A673 (cell line): ENCODE measurements at regions not wholly inside any gene's neighbourhood (a gene's known extent, or its start where the extent isn't known, plus 50 kb on each side); places are given as distances from the start of the nearest gene placed in this dataset.

Experiments used
- BruUV-seq: library from RNA; stranded (reverse); fragments of 400-500 nt; replicated peaks from 2 replicates; lab custom pipeline; 2021; lab: Mats Ljungman, UMichigan
- CTCF ChIA-PET: fragments of 300-600 bp; sonication (Branson Sonifier 250); formaldehyde crosslinking; loops from one replicate; lab custom pipeline; 2022; ENCODE audit warnings: antibody characterized with exemption; lab: Charles Lee
- POLR2A ChIA-PET: fragments of 300-600 bp; sonication (Branson Sonifier 250); formaldehyde crosslinking; loops from one replicate; lab custom pipeline; 2022; ENCODE audit warnings: antibody characterized with exemption; ENCODE audit not compliant: low non-redundant PET; lab: Charles Lee
- DNase-seq: peaks from one replicate; pipeline ENCODE4 v3.0.0-alpha.2; 2015; ENCODE audit warnings: low spot score
- H3K27ac ChIP-seq: fragments of 200-600 bp; sonication (generic); 2 replicates; pipeline ENCODE4 v1.5.1; 2016; ENCODE audit warnings: mixed run types, low read depth, mild to moderate bottlenecking, mixed read lengths, antibody characterized with exemption, low read length; ENCODE audit not compliant: poor library complexity, severe bottlenecking
- H3K27me3 ChIP-seq: fragments of 200-600 bp; sonication (generic); replicated peaks from 2 replicates; pipeline ENCODE4 v1.6.1; 2017; ENCODE audit warnings: mixed run types, low read depth, mild to moderate bottlenecking, mixed read lengths, antibody characterized with exemption, low read length; ENCODE audit not compliant: insufficient read depth, poor library complexity
- H3K36me3 ChIP-seq: fragments of 200-600 bp; sonication (generic); 2 replicates; pipeline ENCODE4 v1.6.1; 2016; ENCODE audit warnings: mixed run types, mild to moderate bottlenecking, mixed read lengths, antibody characterized with exemption, low read length; ENCODE audit not compliant: insufficient read depth, poor library complexity, severe bottlenecking
- H3K4me1 ChIP-seq: fragments of 200-600 bp; sonication (generic); 2 replicates; pipeline ENCODE4 v1.6.1; 2017; ENCODE audit warnings: mixed run types, mild to moderate bottlenecking, mixed read lengths, antibody characterized with exemption, low read length; ENCODE audit not compliant: insufficient read depth, poor library complexity, severe bottlenecking
- H3K4me3 ChIP-seq: fragments of 200-600 bp; sonication (generic); 2 replicates; pipeline ENCODE4 v1.5.1; 2016; ENCODE audit warnings: low read depth, mixed run types, mild to moderate bottlenecking, mixed read lengths, low read length; ENCODE audit not compliant: poor library complexity, severe bottlenecking
- H3K9me3 ChIP-seq: fragments of 200-600 bp; sonication (generic); 2 replicates; pipeline ENCODE4 v1.6.1; 2016; ENCODE audit warnings: mixed run types, low read depth, mild to moderate bottlenecking, mixed read lengths, antibody characterized with exemption, low read length; ENCODE audit not compliant: poor library complexity, severe bottlenecking
- EZH2 ChIP-seq: fragments of 200-600 bp; sonication (generic); IDR thresholded peaks from 2 replicates; pipeline ENCODE4 v1.6.1; 2017; ENCODE audit warnings: borderline replicate concordance, low read depth, mild to moderate bottlenecking, mixed read lengths, antibody characterized with exemption, low read length; ENCODE audit not compliant: poor library complexity, severe bottlenecking
- intact Hi-C: fragments of 100-400 bp; cut with micrococcal nuclease; formaldehyde crosslinking; loops from one replicate; pipeline ENCODE4 v1.10.0; 2022; ENCODE audit not compliant: unreplicated experiment
- TF ChIP-seq, protein P1 (sequence below): fragments of 300-800, 200-600 bp; sonication (generic); conservative IDR thresholded peaks from 2 replicates; pipeline ENCODE4 v1.5.1; 2017; ENCODE audit warnings: low read depth, mild to moderate bottlenecking, antibody characterized with exemption, low read length, moderate library complexity, mixed read lengths

GRCh38 chr5:3400659-3401058 lies 195.0 kb upstream of the IRX1 start:
- no peaks in the 10 kb centered on the region for H3K36me3 ChIP-seq
- no peak overlapping the region for H3K27ac ChIP-seq
- H3K4me1 ChIP-seq = no peaks in the 10 kb centered on the region
- no peak overlapping the region for H3K4me3 ChIP-seq
- H3K27me3 ChIP-seq = no peaks in the 10 kb centered on the region
- POLR2A ChIA-PET = no interaction called here
- no peak for TF ChIP-seq EZH2
- TF ChIP-seq, protein P1, sequence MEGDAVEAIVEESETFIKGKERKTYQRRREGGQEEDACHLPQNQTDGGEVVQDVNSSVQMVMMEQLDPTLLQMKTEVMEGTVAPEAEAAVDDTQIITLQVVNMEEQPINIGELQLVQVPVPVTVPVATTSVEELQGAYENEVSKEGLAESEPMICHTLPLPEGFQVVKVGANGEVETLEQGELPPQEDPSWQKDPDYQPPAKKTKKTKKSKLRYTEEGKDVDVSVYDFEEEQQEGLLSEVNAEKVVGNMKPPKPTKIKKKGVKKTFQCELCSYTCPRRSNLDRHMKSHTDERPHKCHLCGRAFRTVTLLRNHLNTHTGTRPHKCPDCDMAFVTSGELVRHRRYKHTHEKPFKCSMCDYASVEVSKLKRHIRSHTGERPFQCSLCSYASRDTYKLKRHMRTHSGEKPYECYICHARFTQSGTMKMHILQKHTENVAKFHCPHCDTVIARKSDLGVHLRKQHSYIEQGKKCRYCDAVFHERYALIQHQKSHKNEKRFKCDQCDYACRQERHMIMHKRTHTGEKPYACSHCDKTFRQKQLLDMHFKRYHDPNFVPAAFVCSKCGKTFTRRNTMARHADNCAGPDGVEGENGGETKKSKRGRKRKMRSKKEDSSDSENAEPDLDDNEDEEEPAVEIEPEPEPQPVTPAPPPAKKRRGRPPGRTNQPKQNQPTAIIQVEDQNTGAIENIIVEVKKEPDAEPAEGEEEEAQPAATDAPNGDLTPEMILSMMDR = no peak
- intact Hi-C loops = no loop called here
- CTCF ChIA-PET = no interaction called here
- peaks cover 22% of the 10 kb centered on the region for H3K9me3 ChIP-seq
- no TSS peak for BruUV-seq
- no peak for DNase-seq

- intact Hi-C loops = no loop called here
- no peak for DNase-seq
- H3K36me3 ChIP-seq = no peaks in the 10 kb centered on the region
- TF ChIP-seq, protein P1 = no peak
- TF ChIP-seq EZH2 = no peak
- H3K27me3 ChIP-seq = no peaks in the 10 kb centered on the region
- ChIA-PET CTCF (no interaction called here), POLR2A (no interaction called here)
- H3K9me3 ChIP-seq = peaks cover 15% of the 10 kb centered on the region
- BruUV-seq = no TSS peak
- H3K4me1 ChIP-seq = no peaks in the 10 kb centered on the region
- H3K4me3 ChIP-seq = no peak overlapping the region
- H3K27ac ChIP-seq = no peak overlapping the region
Observed at GRCh38 chr5:3394891-3395599, 200.6 kb upstream of the IRX1 start.

DNA sequence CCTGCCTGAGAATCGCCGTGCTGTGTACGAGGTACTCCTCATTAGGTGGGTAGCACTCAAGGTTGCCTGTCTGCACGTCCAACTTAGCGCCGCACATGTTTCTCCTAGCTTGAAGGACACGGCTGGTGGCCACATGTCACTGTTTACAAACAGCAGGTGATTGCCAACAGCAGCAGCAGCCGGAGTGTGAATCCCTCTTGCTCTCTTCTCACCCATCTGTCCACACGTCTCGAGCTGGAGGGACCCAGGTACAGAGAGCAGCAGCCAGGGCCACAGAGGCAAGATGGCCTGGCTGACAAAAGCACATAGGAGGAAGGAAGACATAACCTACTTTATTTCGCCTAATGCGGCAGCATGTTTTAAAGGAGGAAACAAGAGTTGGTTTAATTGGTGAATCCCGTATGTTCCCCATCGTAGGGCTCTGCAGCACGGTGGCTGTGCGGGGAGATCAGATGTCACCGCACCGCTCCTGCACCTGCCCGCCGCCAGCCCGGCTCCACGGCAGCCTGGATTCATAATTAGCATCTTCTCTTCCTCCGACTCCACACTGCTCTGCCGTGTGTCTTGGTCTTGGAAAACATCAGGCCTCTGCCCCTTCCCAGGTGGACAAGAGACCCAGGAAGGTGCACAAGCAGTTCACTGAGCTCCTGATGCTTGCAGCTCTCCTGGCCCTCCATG lies 201.6 kb upstream of the IRX1 start:
- POLR2A ChIA-PET = no interaction called here
- Histone ChIP-seq H3K27ac (no peak overlapping the region), H3K27me3 (no peaks in the 10 kb centered on the region), H3K4me3 (no peak overlapping the region), H3K9me3 (peaks cover 15% of the 10 kb centered on the region), H3K4me1 (no peaks in the 10 kb centered on the region), H3K36me3 (no peaks in the 10 kb centered on the region)
- intact Hi-C loops = no loop called here
- BruUV-seq = no TSS peak
- CTCF ChIA-PET = no interaction called here
- no peak for DNase-seq
- no peak for TF ChIP-seq EZH2
- TF ChIP-seq, protein P1 = no peak
